ENCODE measurements at regions not wholly inside any gene's neighbourhood (a gene's known extent, or its start where the extent isn't known, plus 50 kb on each side); places are given as distances from the start of the nearest gene placed in this dataset.

DNA sequence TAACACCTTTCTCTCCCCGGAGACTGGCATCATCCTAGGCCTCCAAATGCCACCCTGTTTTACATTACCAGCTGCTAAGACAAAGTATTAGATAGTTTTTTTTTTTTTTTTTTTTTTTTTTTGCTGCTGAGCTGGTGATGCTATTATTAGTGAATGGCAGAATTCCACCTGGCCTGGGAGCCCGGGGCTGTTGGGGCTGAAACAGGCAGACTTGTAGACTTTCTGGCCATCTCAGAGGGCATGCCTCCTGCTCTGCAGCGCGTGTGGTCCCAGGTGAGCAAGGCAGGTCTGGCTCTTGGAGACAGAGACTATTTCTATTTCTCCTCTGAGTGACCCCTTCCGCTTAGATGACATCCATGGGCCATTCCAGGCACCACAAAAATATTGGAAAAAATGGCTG is 104.2 kb downstream of the EMX2 start:
- DNase-seq: no peak
- H3K27me3 ChIP-seq (ENCODE audit: insufficient read depth): no peaks in the 10 kb centered on the region
- H3K9ac ChIP-seq: no peak overlapping the region
- no peak overlapping the region for H3K27ac ChIP-seq (ENCODE audit: low read depth in 2 of 2, low read length in 1 of 2)
- no peak overlapping the region for H2AFZ ChIP-seq (ENCODE audit: low read depth)
- no peak overlapping the region for H3K4me3 ChIP-seq (ENCODE audit: low read depth in 2 of 2, low read length in 1 of 2)
- ChIA-PET CTCF (no interaction called here), POLR2A (no interaction called here)
- H3K36me3 ChIP-seq (replicated peaks in 1 of 2; ENCODE audit: control insufficient read depth in 1 of 2, insufficient read depth in 2 of 2, low read length in 1 of 2): no peaks in the 10 kb centered on the region
- H3K9me2 ChIP-seq: peaks cover 6% of the 10 kb centered on the region; the same call in 1 of the 2 replicates
- no peaks in the 10 kb centered on the region; a peak in 1 of 4 replicates for H3K4me1 ChIP-seq (ENCODE audit: control insufficient read depth in 1 of 2, insufficient read depth in 2 of 2, low read depth in 1 of 2, low read length in 1 of 2)
- H3K79me2 ChIP-seq (ENCODE audit: insufficient read depth): no peaks in the 10 kb centered on the region
- TF ChIP-seq, protein P1, sequence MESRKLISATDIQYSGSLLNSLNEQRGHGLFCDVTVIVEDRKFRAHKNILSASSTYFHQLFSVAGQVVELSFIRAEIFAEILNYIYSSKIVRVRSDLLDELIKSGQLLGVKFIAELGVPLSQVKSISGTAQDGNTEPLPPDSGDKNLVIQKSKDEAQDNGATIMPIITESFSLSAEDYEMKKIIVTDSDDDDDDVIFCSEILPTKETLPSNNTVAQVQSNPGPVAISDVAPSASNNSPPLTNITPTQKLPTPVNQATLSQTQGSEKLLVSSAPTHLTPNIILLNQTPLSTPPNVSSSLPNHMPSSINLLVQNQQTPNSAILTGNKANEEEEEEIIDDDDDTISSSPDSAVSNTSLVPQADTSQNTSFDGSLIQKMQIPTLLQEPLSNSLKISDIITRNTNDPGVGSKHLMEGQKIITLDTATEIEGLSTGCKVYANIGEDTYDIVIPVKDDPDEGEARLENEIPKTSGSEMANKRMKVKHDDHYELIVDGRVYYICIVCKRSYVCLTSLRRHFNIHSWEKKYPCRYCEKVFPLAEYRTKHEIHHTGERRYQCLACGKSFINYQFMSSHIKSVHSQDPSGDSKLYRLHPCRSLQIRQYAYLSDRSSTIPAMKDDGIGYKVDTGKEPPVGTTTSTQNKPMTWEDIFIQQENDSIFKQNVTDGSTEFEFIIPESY (IDR thresholded peaks at IDR 0.05; ENCODE audit: borderline replicate concordance, low read depth): no peak
- TF ChIP-seq FOXM1 (IDR thresholded peaks at IDR 0.05; ENCODE audit: low read depth) (no peak), SIN3A (IDR thresholded peaks at IDR 0.05; ENCODE audit: borderline replicate concordance, low read depth, low read length) (no peak), POLR2AphosphoS5 (IDR thresholded peaks at IDR 0.05; ENCODE audit: low read depth, low read length) (no peak), SMC3 (IDR thresholded peaks at IDR 0.05; ENCODE audit: low read depth, low read length) (no peak), PBX3 (IDR thresholded peaks at IDR 0.05) (no peak), RXRA (IDR thresholded peaks at IDR 0.05; ENCODE audit: borderline replicate concordance, low read depth) (no peak), TAF1 (IDR thresholded peaks at IDR 0.05; ENCODE audit: borderline replicate concordance, low read depth, low read length) (no peak), MXI1 (IDR thresholded peaks at IDR 0.05; ENCODE audit: low read depth, low read length) (no peak)
- TF ChIP-seq, protein P2, sequence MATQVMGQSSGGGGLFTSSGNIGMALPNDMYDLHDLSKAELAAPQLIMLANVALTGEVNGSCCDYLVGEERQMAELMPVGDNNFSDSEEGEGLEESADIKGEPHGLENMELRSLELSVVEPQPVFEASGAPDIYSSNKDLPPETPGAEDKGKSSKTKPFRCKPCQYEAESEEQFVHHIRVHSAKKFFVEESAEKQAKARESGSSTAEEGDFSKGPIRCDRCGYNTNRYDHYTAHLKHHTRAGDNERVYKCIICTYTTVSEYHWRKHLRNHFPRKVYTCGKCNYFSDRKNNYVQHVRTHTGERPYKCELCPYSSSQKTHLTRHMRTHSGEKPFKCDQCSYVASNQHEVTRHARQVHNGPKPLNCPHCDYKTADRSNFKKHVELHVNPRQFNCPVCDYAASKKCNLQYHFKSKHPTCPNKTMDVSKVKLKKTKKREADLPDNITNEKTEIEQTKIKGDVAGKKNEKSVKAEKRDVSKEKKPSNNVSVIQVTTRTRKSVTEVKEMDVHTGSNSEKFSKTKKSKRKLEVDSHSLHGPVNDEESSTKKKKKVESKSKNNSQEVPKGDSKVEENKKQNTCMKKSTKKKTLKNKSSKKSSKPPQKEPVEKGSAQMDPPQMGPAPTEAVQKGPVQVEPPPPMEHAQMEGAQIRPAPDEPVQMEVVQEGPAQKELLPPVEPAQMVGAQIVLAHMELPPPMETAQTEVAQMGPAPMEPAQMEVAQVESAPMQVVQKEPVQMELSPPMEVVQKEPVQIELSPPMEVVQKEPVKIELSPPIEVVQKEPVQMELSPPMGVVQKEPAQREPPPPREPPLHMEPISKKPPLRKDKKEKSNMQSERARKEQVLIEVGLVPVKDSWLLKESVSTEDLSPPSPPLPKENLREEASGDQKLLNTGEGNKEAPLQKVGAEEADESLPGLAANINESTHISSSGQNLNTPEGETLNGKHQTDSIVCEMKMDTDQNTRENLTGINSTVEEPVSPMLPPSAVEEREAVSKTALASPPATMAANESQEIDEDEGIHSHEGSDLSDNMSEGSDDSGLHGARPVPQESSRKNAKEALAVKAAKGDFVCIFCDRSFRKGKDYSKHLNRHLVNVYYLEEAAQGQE (IDR thresholded peaks at IDR 0.05; ENCODE audit: low read depth, low read length): no peak
- TF ChIP-seq, protein P3, sequence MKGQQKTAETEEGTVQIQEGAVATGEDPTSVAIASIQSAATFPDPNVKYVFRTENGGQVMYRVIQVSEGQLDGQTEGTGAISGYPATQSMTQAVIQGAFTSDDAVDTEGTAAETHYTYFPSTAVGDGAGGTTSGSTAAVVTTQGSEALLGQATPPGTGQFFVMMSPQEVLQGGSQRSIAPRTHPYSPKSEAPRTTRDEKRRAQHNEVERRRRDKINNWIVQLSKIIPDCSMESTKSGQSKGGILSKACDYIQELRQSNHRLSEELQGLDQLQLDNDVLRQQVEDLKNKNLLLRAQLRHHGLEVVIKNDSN (IDR thresholded peaks at IDR 0.05; ENCODE audit: borderline replicate concordance, low read depth): no peak
- WGBS (ENCODE audit: low lambda C conversion rate): 23% methylated on average over 5 of the region's 5 CpGs
- no peaks in the 10 kb centered on the region for H3F3A ChIP-seq (replicated peaks; ENCODE audit: insufficient read depth)
- H3K9me3 ChIP-seq: no peaks in the 10 kb centered on the region
- no peaks in the 10 kb centered on the region for H4K20me1 ChIP-seq (ENCODE audit: insufficient read depth)
- no peak overlapping the region for H3K4me2 ChIP-seq

All from SK-N-SH (cell line).